ENCODE measurements at regions not wholly inside any gene's neighbourhood (a gene's known extent, or its start where the extent isn't known, plus 50 kb on each side); places are given as distances from the start of the nearest gene placed in this dataset.

GRCh38 chr22:22037740-22038139 is 55.2 kb upstream of the TOP3B start:
- no peaks in the 10 kb centered on the region for H3K9me3 ChIP-seq
- WGBS (ENCODE audit: insufficient coverage, low coverage, low lambda C conversion rate, missing lambda C conversion rate) = no CpG with 5 or more reads among the region's 1 CpG

GRCh38 chr22:22037229-22037628 is 54.6 kb upstream of the TOP3B start:
- no peak for TF ChIP-seq POLR2A (IDR thresholded peaks at IDR 0.05)
- no peak for TF ChIP-seq CTCF (IDR thresholded peaks at IDR 0.05)
- intact Hi-C loops (cut with DNase I) = no loop called here
- Histone ChIP-seq H3K9me3 (no peaks in the 10 kb centered on the region), H3K27ac (no peak overlapping the region), H3K4me1 (no peaks in the 10 kb centered on the region), H3K27me3 (no peaks in the 10 kb centered on the region), H3K36me3 (no peaks in the 10 kb centered on the region), H3K4me3 (no peak overlapping the region)
- ATAC-seq (peak in 1 of 4 donors; percentile 11), DNase-seq (no peak)

More at GRCh38 chr22:22037740-22038139, 55.2 kb upstream of the TOP3B start:
- Histone ChIP-seq H3K4me3 (no peak overlapping the region), H3K4me1 (no peaks in the 10 kb centered on the region), H3K27ac (no peak overlapping the region), H3K27me3 (no peaks in the 10 kb centered on the region), H3K36me3 (no peaks in the 10 kb centered on the region)
- intact Hi-C loops (cut with DNase I) = no loop called here
- DNase-seq = no peak
- ATAC-seq = no peak
- no peak for TF ChIP-seq POLR2A (IDR thresholded peaks at IDR 0.05)
- TF ChIP-seq CTCF (IDR thresholded peaks at IDR 0.05) = no peak

DNA sequence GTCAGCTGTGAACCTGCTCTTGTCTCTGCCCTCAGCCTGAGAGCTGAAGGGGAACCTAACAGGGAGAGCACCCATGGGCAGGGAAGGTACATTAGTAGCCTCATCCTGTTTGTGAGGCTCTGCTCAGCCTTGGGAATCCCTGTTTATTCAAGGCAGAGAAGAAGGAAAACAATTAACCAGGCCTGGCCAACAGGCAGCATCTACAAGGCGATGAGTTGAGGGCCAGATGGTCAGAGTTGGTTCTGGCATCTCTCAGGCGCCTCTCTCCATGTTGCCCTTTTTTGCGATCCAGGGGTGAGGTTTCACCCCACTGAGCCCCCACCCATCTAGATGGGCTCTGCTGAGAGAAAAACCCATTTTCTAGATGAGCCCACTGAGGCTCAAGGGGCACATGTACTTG is 54.0 kb upstream of the TOP3B start:
- no peaks in the 10 kb centered on the region for H3K27me3 ChIP-seq
- TF ChIP-seq CTCF (IDR thresholded peaks at IDR 0.05) (no peak), POLR2A (IDR thresholded peaks at IDR 0.05) (no peak)
- ATAC-seq (no peak), DNase-seq (no peak)
- H3K27ac ChIP-seq = no peak overlapping the region
- WGBS (ENCODE audit: insufficient coverage, low coverage, low lambda C conversion rate, missing lambda C conversion rate) = 91% methylated on average over 3 of the region's 3 CpGs
- intact Hi-C loops (cut with DNase I) = no loop called here
- H3K4me1 ChIP-seq = no peaks in the 10 kb centered on the region
- H3K4me3 ChIP-seq = no peak overlapping the region
- H3K36me3 ChIP-seq = no peaks in the 10 kb centered on the region
- H3K9me3 ChIP-seq = no peaks in the 10 kb centered on the region

- no peak for ATAC-seq
- H3K27ac ChIP-seq = no peak overlapping the region
- no peaks in the 10 kb centered on the region for H3K36me3 ChIP-seq
- TF ChIP-seq POLR2A (IDR thresholded peaks at IDR 0.05) (no peak), CTCF (IDR thresholded peaks at IDR 0.05) (no peak)
- H3K27me3 ChIP-seq = no peaks in the 10 kb centered on the region
- H3K4me1 ChIP-seq = no peaks in the 10 kb centered on the region
- WGBS (ENCODE audit: insufficient coverage, low coverage, low lambda C conversion rate, missing lambda C conversion rate) = 92% methylated on average over 4 of the region's 4 CpGs
- intact Hi-C loops (cut with DNase I) = no loop called here
- no peaks in the 10 kb centered on the region for H3K9me3 ChIP-seq
- H3K4me3 ChIP-seq = no peak overlapping the region
- no peak for DNase-seq
Measured at GRCh38 chr22:22035771-22036314, 53.3 kb upstream of the TOP3B start.

DNA sequence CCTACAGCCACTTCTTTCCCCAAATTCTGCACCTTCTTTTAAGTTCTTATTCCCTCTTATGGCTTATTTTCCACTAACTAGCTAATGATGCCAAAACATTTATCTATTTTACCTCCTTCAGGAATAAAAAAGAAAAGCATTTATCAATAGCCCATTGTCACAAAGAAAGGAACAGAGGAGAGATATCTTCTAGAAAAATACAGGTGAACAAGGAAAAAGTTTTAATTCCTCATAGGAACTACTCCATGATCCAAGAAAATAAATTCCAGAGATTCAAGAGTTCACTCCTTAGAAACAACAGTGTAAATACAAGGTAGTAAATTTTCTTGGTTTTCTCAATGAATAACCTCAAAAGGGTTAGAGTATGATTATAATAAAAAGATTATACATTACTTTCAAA is 52.6 kb upstream of the TOP3B start:
- no peaks in the 10 kb centered on the region for H3K27me3 ChIP-seq

More for the DNA sequence above, 52.6 kb upstream of the TOP3B start:
- TF ChIP-seq CTCF (IDR thresholded peaks at IDR 0.05) (no peak), POLR2A (IDR thresholded peaks at IDR 0.05) (no peak)
- no peak overlapping the region for H3K4me3 ChIP-seq
- H3K27ac ChIP-seq = no peak overlapping the region
- no peaks in the 10 kb centered on the region for H3K36me3 ChIP-seq
- no peaks in the 10 kb centered on the region for H3K4me1 ChIP-seq
- no peaks in the 10 kb centered on the region for H3K9me3 ChIP-seq
- intact Hi-C loops (cut with DNase I) = no loop called here
- DNase-seq (no peak), ATAC-seq (no peak)

All from right lobe of liver (tissue), 6 donors.